ENCODE measurements at regions not wholly inside any gene's neighbourhood (a gene's known extent, or its start where the extent isn't known, plus 50 kb on each side); places are given as distances from the start of the nearest gene placed in this dataset.

- Histone ChIP-seq H2BK120ac (ENCODE audit: low read depth, low read length) (no peak overlapping the region), H3K27me3 (ENCODE audit: control insufficient read depth, insufficient read depth, low read length) (peaks cover 10% of the 10 kb centered on the region), H2AK5ac (ENCODE audit: low read depth, low read length) (no peak overlapping the region), H3K79me1 (ENCODE audit: low read depth in 1 of 2, low read length in 2 of 2) (no peaks in the 10 kb centered on the region), H3K27ac (ENCODE audit: insufficient read depth, low read length) (no peak overlapping the region), H3K23ac (ENCODE audit: low read depth, low read length) (no peak overlapping the region), H3K4me2 (ENCODE audit: low read depth, low read length) (no peak overlapping the region), H4K8ac (ENCODE audit: low read depth in 2 of 2, low read length in 2 of 2) (no peak overlapping the region), H3K9me1 (ENCODE audit: insufficient read depth, low read length) (no peaks in the 10 kb centered on the region), H2BK15ac (ENCODE audit: low read depth, low read length) (no peak overlapping the region), H3K18ac (ENCODE audit: low read depth, low read length) (no peak overlapping the region), H3K36me3 (ENCODE audit: control insufficient read depth, insufficient read depth, low read length) (no peaks in the 10 kb centered on the region), H3K9ac (ENCODE audit: low read depth, low read length) (no peak overlapping the region), H3K4ac (ENCODE audit: low read depth, low read length) (no peak overlapping the region), H3K9me3 (ENCODE audit: control insufficient read depth, insufficient read depth, low read length) (0 out of 2 replicates have a peak, but pooled peaks cover 2% of the 10 kb centered on the region), H2AFZ (replicated peaks; ENCODE audit: low read length, poor library complexity) (no peak overlapping the region), H2BK5ac (ENCODE audit: low read depth, low read length, poor library complexity, severe bottlenecking) (no peak overlapping the region), H3K4me1 (ENCODE audit: control insufficient read depth, insufficient read depth, low read length) (no peaks in the 10 kb centered on the region), H4K91ac (ENCODE audit: insufficient read depth, low read depth, low read length) (no peak overlapping the region), H2BK20ac (ENCODE audit: low read depth, low read length) (no peak overlapping the region), H3K14ac (replicated peaks; ENCODE audit: low read depth, low read length) (no peak overlapping the region), H3K4me3 (ENCODE audit: insufficient read depth, low read depth, low read length) (no peak overlapping the region), H2AK9ac (replicated peaks; ENCODE audit: low read depth, low read length, poor library complexity) (no peak overlapping the region), H4K5ac (ENCODE audit: low read depth, low read length) (no peak overlapping the region), H3K56ac (ENCODE audit: extremely low read depth, insufficient read depth, low read length) (no peak overlapping the region), H4K20me1 (ENCODE audit: insufficient read depth, low read length) (no peaks in the 10 kb centered on the region)
- no peak for TF ChIP-seq CTCF (conservative IDR thresholded peaks at IDR 0.05; ENCODE audit: low read depth, low read length)
- TF ChIP-seq USF2 (IDR thresholded peaks at IDR 0.05; ENCODE audit: low read depth, low read length): no peak
- in situ Hi-C loops (cut with MboI; ENCODE audit: low sequenced_read_pairs): no loop called here
- DNase-seq (no peak), ATAC-seq (ENCODE audit: low read depth) (no peak)
- BruUV-seq (replicated peaks): no TSS peak
- intact Hi-C loops (cut with micrococcal nuclease): no loop called here
- CTCF ChIA-PET: no interaction called here
- POLR2A ChIA-PET (ENCODE audit: unreplicated experiment): no interaction called here
- WGBS, 2 experiments (ENCODE audit: extremely low coverage in 2 of 2, insufficient read length in 1 of 2): 0% methylated on average over 1 of the region's 6 CpGs; no CpG with 5 or more reads in 1 of the 2 experiments
- dilution Hi-C loops (cut with HindIII; ENCODE audit: low sequenced_read_pairs, unreplicated experiment): no loop called here
Measured at GRCh38 chr20:24827603-24828295, 121.3 kb upstream of the CST7 start.
